GM12873 (cell line): ENCODE measurements at regions not wholly inside any gene's neighbourhood (a gene's known extent, or its start where the extent isn't known, plus 50 kb on each side); places are given as distances from the start of the nearest gene placed in this dataset.

ENCODE experiments used
- CTCF ChIP-seq: IDR thresholded peaks from 2 replicates; pipeline ENCODE4 v1.5.1; 2012; ENCODE audit warnings: low read depth, mild to moderate bottlenecking, moderate library complexity, low read length, control low read depth; ENCODE audit not compliant: insufficient read depth; ENCODE audit errors: missing control alignments

GRCh38 chr17:71625330-71625729 lies 495.5 kb upstream of the SOX9 start:
- no peak for TF ChIP-seq CTCF

GRCh38 chr17:71628306-71628705 lies 492.5 kb upstream of the SOX9 start:
- TF ChIP-seq CTCF: no peak

GRCh38 chr17:71631483-71631882 lies 489.3 kb upstream of the SOX9 start:
- no peak for TF ChIP-seq CTCF

- TF ChIP-seq CTCF: no peak
Measured at GRCh38 chr17:71632328-71632727, 488.5 kb upstream of the SOX9 start.

GRCh38 chr17:71633391-71633849 lies 487.4 kb upstream of the SOX9 start:
- no peak for TF ChIP-seq CTCF

- TF ChIP-seq CTCF: no peak
Measured at GRCh38 chr17:71634376-71634775, 486.4 kb upstream of the SOX9 start.

- TF ChIP-seq CTCF: no peak
Measured at GRCh38 chr17:71635187-71635586, 485.6 kb upstream of the SOX9 start.
